ENCODE measurements at regions not wholly inside any gene's neighbourhood (a gene's known extent, or its start where the extent isn't known, plus 50 kb on each side); places are given as distances from the start of the nearest gene placed in this dataset.

GRCh38 chr15:94600505-94600904 is 369.1 kb downstream of the MCTP2 start:
- TF ChIP-seq POLR2A (IDR thresholded peaks at IDR 0.05), result no peak
- TF ChIP-seq CTCF (IDR thresholded peaks at IDR 0.05), result no peak
